Upper lobe of left lung (tissue), 6 donors: ENCODE measurements at regions not wholly inside any gene's neighbourhood (a gene's known extent, or its start where the extent isn't known, plus 50 kb on each side); places are given as distances from the start of the nearest gene placed in this dataset.

Source experiments
- ATAC-seq, 2 donors: fragments of 200-7000 bp; cut with Tn5 transposase; one replicate each; pipeline ENCODE4 v1.9.1; 2022; ENCODE audit warnings: mild to moderate bottlenecking in 2 of 2, moderate library complexity in 2 of 2; ENCODE audit not compliant: low FRiP score in 2 of 2
- DNase-seq, 2 donors: peaks; one replicate each; pipeline ENCODE4 v3.0.0-alpha.2; 2019 to 2020
- H3K27ac ChIP-seq, 4 donors: fragments of 200-600 bp; sonication (generic); one replicate each; pipeline ENCODE4 v1.5.1; 2016 to 2019
- H3K27me3 ChIP-seq, 4 donors: fragments of 200-600 bp; sonication (generic); one replicate each; pipeline ENCODE4 v1.5.1; 2017 to 2019
- H3K36me3 ChIP-seq, 4 donors: fragments of 200-600 bp; sonication (generic); one replicate each; pipeline ENCODE4 v1.5.1; 2016 to 2019
- H3K4me1 ChIP-seq, 4 donors: fragments of 200-600 bp; sonication (generic); one replicate each; pipeline ENCODE4 v1.5.1; 2018 to 2019
- H3K4me3 ChIP-seq, 4 donors: fragments of 200-600 bp; sonication (generic); one replicate each; pipeline ENCODE4 v1.5.1; 2017 to 2019; ENCODE audit warnings: mild to moderate bottlenecking in 2 of 4, moderate library complexity in 1 of 4
- H3K9me3 ChIP-seq, 4 donors: fragments of 200-600 bp; sonication (generic); one replicate each; pipeline ENCODE4 v1.5.1; 2018 to 2019
- CTCF ChIP-seq, 6 experiments: fragments of 450-650 bp in 4 of 6; fragments of 200-600 bp in 2 of 6; sonication (generic) in 2 of 6; IDR thresholded peaks; one replicate each; pipeline ENCODE4 v1.5.1; 2016 to 2019; ENCODE audit warnings: antibody characterized with exemption in 6 of 6
- EP300 ChIP-seq, 4 donors: sonication (generic); formaldehyde crosslinking; IDR thresholded peaks; one replicate each; pipeline ENCODE4 v1.5.1; 2017; ENCODE audit warnings: antibody characterized with exemption in 4 of 4, control low read depth in 2 of 4
- POLR2A ChIP-seq, 4 donors: fragments of 450-650 bp; IDR thresholded peaks; one replicate each; pipeline ENCODE4 v1.5.1; 2016 to 2017; ENCODE audit warnings: antibody characterized with exemption in 4 of 4, mild to moderate bottlenecking in 2 of 4
- POLR2AphosphoS5 ChIP-seq, 2 donors: sonication (generic); formaldehyde crosslinking; IDR thresholded peaks; one replicate each; pipeline ENCODE4 v1.5.1; 2017; ENCODE audit warnings: antibody characterized with exemption in 2 of 2
- WGBS, 2 donors: methylation state at CpG; one replicate each; pipeline ENCODE4 v1.1.5; 2017 to 2018; 5-methylcytosine and 5-hydroxymethylcytosine counted together
- donor health status: DM: no; HTN: no; CAD: no; lungs with moderate emphysema.
- donor health status: DM: no; HTN: yes; CAD: no; lungs with severe emphysema.

- ATAC-seq (no peak), DNase-seq (no peak)
- Histone ChIP-seq H3K4me3 (no peak overlapping the region), H3K27ac (no peak overlapping the region), H3K36me3 (no peaks in the 10 kb centered on the region), H3K4me1 (no peaks in the 10 kb centered on the region), H3K9me3 (no peaks in the 10 kb centered on the region), H3K27me3 (no peaks in the 10 kb centered on the region)
- TF ChIP-seq CTCF (IDR thresholded peaks at IDR 0.05): no peak
- TF ChIP-seq POLR2A (IDR thresholded peaks at IDR 0.05): no peak
- no peak for TF ChIP-seq EP300 (IDR thresholded peaks at IDR 0.05)
- TF ChIP-seq POLR2AphosphoS5 (IDR thresholded peaks at IDR 0.05): no peak
These were observed 54.9 kb upstream of the ZBTB18 start for GRCh38 chr1:243996223-243996622.

GRCh38 chr1:243991650-243992049 is 59.4 kb upstream of the ZBTB18 start:
- no peaks in the 10 kb centered on the region for H3K36me3 ChIP-seq
- H3K4me3 ChIP-seq: no peak overlapping the region
- ATAC-seq: no peak
- no peaks in the 10 kb centered on the region for H3K27me3 ChIP-seq
- no peaks in the 10 kb centered on the region for H3K4me1 ChIP-seq
- 56 to 67% methylated on average over 3 of the region's 3 CpGs for WGBS, 2 donors
- no peaks in the 10 kb centered on the region for H3K9me3 ChIP-seq
- no peak for TF ChIP-seq CTCF (IDR thresholded peaks at IDR 0.05)
- no peak overlapping the region for H3K27ac ChIP-seq
- no peak for DNase-seq

- no peaks in the 10 kb centered on the region for H3K36me3 ChIP-seq
- TF ChIP-seq CTCF (IDR thresholded peaks at IDR 0.05) (no peak), EP300 (IDR thresholded peaks at IDR 0.05) (no peak), POLR2AphosphoS5 (IDR thresholded peaks at IDR 0.05) (no peak), POLR2A (IDR thresholded peaks at IDR 0.05) (no peak)
- no peak for DNase-seq
- no peaks in the 10 kb centered on the region for H3K9me3 ChIP-seq
- no peak overlapping the region for H3K27ac ChIP-seq
- no peaks in the 10 kb centered on the region for H3K27me3 ChIP-seq
- H3K4me1 ChIP-seq: no peaks in the 10 kb centered on the region
- no peak for ATAC-seq
- no peak overlapping the region for H3K4me3 ChIP-seq
- WGBS, 2 donors: 80 to 84% methylated on average over 10 of the region's 10 CpGs
These were observed 66.3 kb upstream of the ZBTB18 start for GRCh38 chr1:243984788-243985187.

- 53 to 62% methylated on average over 7 of the region's 7 CpGs for whole genome bisulfite sequencing, 2 donors
- no peak for DNase-seq
- Histone ChIP-seq H3K9me3 (no peaks in the 10 kb centered on the region), H3K27ac (no peak overlapping the region), H3K4me1 (no peaks in the 10 kb centered on the region), H3K27me3 (no peaks in the 10 kb centered on the region), H3K36me3 (no peaks in the 10 kb centered on the region), H3K4me3 (no peak overlapping the region)
- no peak for ATAC-seq
- TF ChIP-seq POLR2A (IDR thresholded peaks at IDR 0.05) (no peak), CTCF (IDR thresholded peaks at IDR 0.05) (no peak), EP300 (IDR thresholded peaks at IDR 0.05) (no peak), POLR2AphosphoS5 (IDR thresholded peaks at IDR 0.05) (no peak)
These were observed 68.5 kb upstream of the ZBTB18 start for GRCh38 chr1:243982447-243983018.

GRCh38 chr1:243980471-243980870 is 70.6 kb upstream of the ZBTB18 start:
- Histone ChIP-seq H3K27ac (no peak overlapping the region), H3K4me1 (no peaks in the 10 kb centered on the region), H3K36me3 (no peaks in the 10 kb centered on the region), H3K27me3 (no peaks in the 10 kb centered on the region), H3K9me3 (no peaks in the 10 kb centered on the region), H3K4me3 (no peak overlapping the region)
- no peak for DNase-seq
- 92 to 96% methylated on average over 3 of the region's 3 CpGs for WGBS, 2 donors
- ATAC-seq: no peak
- TF ChIP-seq CTCF (IDR thresholded peaks at IDR 0.05) (no peak), POLR2A (IDR thresholded peaks at IDR 0.05) (no peak), EP300 (IDR thresholded peaks at IDR 0.05) (no peak), POLR2AphosphoS5 (IDR thresholded peaks at IDR 0.05) (no peak)
